Activated CD8-positive, alpha-beta memory T cell treated with anti-CD3 and anti-CD28 coated beads for 24 hours (primary cell): ENCODE measurements at regions not wholly inside any gene's neighbourhood (a gene's known extent, or its start where the extent isn't known, plus 50 kb on each side); places are given as distances from the start of the nearest gene placed in this dataset.

Experiments
- DNase-seq: peaks from one replicate; pipeline ENCODE4 v3.0.0-alpha.2; 2020

DNA sequence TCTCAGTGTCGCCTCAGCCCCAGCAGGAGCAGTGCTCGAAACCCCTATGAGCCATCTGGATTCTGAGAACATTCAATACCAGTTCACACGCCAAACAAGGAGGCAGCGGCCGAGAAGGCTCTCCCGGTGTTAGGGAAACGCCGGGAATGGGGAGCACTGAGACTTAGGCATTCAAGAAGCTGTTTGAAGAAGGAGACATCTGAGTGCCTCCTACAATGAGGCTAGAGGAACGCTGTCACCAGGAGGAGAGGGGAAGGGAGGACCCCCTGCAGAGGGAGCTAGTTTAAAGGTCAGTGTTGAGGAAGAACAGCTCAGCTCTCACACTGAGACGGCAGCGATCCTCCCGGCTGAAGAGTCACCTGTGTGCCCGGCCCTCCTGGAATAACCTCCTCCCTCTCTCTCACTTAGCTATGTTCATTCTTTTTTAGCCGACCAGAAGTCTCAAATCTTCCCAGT lies 69.9 kb downstream of the SERPINA3 start:
- peak; percentile 40 for DNase-seq

DNA sequence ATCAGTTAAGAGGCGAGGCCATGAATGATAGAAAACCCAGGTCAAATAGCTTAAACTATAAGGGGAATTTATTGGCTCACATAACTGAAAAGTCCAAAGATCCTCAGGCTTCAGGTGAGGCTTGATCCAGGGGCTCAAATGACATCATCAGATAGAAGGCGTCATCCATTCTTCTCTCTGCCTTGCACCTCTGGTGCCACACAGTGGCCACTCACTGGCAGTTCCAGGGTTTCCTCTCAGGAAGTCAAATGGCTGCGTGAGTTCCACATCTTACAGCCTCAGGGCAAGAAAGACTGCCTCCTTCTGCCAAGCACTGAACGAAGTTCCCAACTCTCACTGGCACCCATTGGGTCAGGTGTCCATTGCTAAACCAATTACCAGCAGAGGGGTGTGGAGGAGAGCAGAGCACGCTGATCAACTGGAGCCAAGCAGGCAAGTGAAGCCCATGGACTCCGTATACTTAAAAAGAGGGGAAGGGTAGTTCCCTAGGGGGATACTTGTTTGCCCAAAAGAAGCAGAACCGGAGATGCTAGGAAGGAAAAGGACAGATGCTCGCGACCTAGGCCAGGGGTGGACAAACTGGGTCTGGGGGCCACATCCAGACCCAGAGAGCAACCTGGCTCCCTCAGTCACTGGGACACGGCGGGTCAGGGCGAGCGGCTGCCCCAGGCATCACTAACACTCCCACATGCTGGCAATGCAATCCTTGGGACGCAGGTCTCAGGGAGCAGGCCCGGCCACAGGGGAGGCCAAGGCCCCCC lies 69.3 kb downstream of the SERPINA3 start:
- peak; percentile 38 for DNase-seq

DNA sequence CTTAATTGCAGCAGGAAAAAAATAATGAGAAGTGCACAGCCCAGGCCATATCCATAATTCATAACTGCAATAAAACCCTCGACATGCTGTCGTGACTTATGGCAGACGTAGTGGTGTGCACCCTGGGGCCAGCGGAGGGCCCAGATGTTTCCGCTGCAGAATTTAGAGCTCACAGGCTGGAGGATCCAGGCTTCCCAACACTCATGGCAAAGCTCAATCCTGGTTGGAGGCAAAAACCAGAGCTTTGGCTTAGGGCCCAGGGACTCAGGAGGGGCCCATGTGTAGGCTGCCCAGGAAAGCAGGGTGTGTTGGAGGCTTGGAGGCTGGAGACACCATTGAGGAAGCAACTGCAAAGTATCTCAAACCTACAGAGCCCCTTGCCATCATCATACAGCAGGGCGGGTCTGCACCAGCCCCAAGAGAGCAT lies 68.7 kb downstream of the SERPINA3 start:
- peak; percentile 28 for DNase-seq

DNA sequence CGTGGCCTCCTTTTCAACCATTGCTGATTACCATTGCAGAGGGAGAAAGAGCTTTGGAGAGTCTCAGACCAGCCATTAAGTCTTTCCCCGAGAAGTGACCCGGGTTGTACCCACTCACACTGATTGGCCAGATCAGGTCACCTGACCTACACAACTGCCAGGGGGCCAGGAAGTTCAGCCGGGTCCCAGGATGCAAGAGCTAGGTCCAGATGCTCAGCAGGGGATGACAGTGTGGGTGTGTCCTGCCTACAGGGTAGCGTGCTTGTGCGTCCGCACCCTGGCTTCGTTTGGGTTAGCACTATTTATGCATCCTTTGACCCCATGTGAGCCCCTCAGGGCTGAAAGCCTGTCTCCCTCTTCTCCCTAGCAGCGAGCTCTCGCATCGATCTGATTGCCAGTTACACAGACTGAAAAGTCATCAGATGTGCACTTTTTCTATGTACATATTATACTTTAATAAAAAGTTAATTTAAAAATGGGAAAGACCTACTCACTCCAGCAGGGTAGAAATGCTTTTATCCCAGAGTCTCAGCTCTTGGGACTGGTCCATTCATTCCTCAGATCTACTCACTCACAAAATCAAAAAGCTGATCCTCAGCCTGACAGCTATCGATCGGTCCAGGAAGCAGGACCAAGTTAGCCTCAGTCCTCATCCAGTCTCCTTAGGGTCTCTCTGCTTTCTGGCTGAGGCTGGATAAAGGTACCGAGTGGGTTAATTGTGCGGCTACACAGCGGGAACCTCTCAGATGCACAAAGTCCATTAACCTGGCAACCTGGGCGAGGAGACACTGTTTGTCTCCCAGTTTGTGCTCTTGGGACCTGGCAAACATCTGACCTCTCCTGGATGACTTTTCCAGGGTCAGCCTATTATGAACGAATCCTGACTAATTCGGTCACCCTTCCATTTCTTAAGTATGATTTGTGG lies 68.0 kb downstream of the SERPINA3 start:
- DNase-seq, result peak; percentile 28

DNA sequence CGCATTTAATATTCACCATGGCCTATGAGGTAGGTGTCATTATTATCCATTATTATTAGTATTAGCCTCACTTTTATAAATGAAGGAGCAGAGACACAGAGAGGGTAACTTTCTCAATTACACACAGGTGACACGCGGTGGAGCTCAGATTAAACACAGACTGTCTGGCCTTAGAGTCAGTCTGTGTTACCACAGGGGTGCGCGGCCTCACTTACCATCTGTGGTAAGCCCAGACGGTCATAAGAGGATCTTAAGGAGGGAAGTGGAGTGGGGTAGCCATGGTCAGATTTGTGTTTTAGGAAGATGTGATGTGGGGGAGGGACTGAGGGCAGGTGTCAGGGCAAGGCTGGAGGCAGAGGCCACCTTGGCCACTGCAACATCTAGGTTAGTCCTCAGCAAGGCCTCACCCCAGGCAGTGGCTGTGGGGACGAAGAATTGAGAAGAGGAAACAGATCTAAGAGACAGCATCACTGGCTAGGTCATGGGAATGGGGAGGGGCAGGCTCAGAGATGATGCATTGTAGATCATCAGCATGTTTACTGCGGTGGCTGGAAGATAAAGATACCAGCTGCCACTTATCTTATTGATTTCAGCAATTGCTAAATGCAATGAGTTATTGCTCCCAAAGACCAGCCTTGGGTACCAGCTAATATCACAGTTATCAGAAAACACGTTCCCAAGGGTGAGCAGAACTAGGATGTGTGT lies 67.1 kb downstream of the SERPINA3 start:
- peak; percentile 13 for DNase-seq

DNA sequence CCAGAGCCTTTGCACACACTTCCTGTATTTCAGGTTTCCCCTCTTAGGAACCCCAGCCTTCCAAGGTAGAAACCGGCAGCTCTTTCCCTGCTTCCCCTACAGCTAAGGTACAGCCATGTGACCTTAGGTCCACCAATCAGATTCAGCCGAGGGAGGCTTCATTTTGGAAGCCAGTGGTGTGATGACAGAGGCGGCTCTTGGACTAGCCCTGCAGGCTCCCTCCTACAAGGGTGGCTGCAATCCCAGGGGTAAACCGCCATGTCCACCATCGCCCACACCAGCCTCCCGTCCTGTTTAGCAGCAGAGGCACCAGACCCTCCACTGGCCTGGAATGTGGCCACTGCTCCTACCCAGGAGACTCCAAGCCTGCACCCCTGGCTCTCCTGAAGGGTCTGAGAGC lies 65.6 kb downstream of the SERPINA3 start:
- peak; percentile 24 for DNase-seq

DNA sequence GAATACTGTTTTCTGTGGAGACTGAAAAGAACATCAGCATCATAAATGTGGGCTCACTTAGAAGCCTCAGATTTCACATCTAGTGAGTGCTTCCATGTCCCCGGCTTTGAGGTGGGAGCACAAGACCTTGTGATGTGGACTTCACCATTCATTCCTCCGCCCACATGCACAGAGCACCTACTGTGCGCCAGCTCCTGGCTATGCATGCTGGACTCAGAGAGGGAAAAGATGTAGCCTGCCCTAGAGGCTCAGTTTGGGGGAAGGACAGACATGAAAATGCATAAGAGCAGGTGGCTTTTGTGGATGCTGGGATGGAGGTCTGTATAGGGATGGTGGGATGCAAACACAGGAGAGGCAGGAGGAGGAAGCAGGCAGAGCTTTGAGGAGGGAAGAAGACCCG lies 65.0 kb downstream of the SERPINA3 start:
- no peak for DNase-seq

DNA sequence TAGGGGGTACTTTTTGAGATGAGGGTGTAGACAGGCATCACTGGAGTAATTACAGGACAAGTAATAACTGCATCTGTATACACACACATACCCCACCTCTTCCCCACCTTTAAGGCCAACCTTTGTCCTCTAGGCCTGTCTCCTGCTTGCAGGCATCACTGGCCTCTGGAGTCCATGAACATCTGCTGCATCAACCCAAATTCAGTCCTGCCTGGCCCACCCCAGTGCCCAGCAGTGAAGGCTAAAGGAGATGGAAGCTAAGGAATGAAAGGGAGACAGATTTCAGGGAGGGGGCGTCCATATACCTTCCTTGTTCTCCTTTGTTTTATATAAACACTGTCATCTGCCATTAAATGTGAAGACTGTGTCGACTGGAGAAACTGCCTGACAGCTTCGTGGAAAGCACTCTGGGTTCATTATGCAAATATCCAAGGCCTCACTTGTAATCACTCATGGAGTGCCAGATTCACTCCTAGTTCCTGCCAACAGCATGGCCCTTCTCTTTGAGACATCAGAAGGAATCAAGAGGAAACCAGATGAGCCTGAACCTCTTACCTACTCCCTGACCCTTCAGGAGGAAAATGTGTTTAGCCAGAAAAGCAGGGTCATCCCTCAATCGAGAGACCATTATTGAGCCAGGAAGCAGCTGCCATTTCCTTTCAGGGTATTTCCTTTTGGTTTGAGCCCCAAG lies 64.4 kb downstream of the SERPINA3 start:
- peak; percentile 9 for DNase-seq

DNA sequence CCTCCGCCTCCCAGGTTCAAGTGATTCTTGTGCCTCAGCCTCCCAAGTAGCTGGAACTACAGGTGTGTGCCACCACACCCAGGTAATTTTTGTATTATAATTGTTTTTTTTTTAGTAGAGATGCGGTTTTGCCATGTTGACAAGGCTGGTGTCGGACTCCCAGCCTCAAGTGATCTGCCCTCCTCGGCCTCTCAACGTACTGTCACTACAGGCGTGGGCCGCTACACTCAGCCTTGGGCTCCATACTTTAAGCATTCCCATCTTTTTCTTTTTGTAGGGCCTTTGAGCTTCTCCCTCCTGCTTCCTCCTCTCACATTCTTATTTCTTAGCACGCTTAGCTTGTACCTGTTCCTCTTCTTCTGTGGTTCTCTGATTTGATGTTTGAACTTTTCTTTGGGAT lies 62.8 kb downstream of the SERPINA3 start:
- DNase-seq, result no peak

DNA sequence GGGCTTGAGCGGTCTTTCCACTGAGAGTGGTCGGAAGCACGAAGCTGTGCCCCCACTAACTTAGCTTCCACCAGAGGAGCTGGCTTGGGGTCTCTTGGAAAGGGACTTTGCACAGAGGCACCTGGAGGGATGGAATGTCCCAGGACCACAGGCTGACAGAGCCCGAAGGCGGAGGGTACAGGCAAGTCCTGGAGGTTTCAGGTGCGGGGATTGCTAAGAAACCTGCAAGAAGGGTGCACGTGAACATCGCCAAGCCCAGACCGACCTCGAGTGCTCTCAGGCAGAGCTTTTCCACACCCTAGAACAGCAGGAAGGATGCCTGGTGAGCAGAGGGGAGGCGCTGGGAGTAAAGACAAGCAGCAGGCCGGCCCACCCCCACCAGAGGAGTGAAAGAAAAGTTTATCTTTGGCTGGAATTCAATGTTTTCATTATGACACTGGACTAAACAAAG lies 61.6 kb downstream of the SERPINA3 start:
- peak; percentile 38 for DNase-seq
